NCI-H774 (cell line): ENCODE measurements at regions not wholly inside any gene's neighbourhood (a gene's known extent, or its start where the extent isn't known, plus 50 kb on each side); places are given as distances from the start of the nearest gene placed in this dataset.
"Not testable (repeated sequence)": the region's sequence is repeated elsewhere in the genome, so short reads cannot be mapped to it uniquely, and the experiment has no call there.

Experiments used
- DNase-seq: peaks from one replicate; lab custom pipeline; 2025; lab: John Stamatoyannopoulos, UW

GRCh38 chr9:110123341-110124095, 84.4 kb downstream of the C9orf152 start:
- no peak for DNase-seq

DNA sequence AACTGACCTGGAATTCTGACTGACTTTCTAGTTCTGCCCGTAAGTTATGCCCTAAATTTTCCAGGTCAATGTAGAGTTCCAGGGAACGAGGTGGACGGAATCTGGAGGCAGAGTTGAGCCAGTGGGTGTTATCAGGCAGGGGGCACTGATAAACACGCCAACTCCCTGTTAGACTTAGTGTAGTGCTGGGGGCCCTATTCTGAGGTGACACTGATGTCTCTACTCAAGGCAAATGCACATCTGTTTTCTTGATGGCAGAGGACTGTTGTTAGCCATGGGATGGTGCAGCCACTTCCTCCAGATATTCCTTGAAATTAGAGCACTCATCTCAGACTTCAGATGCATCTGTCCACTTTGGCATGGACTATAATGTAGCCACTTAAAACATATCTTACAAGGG, 83.5 kb downstream of the C9orf152 start:
- no peak for DNase-seq

DNA sequence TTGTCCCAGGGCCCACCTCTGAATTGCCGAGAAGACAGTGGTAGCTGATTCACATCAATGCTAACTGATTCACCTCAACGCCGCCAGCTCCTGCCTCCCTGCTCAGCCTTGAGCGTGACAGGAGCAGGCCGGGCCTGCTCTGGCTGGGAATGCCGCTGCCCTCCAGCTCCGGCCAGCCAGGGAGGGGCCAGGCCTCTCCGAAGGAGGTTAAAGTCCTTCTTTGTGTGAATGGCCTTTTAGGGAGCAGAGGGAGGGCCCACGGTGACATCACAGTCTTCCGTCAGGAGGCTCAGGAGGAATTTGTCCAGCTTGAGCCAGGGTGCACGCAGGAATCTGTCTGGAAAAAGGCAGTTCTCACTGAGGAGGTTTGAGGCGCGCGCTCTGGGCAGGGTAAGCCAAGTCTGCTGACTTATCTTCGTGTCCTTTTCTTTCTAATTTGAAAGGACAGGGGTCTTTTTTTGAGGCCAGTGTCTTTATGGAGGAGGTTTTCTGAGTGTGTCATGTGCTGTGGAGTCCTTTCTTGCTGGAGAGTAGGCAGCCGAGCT, 82.7 kb downstream of the C9orf152 start:
- DNase-seq = no peak

DNA sequence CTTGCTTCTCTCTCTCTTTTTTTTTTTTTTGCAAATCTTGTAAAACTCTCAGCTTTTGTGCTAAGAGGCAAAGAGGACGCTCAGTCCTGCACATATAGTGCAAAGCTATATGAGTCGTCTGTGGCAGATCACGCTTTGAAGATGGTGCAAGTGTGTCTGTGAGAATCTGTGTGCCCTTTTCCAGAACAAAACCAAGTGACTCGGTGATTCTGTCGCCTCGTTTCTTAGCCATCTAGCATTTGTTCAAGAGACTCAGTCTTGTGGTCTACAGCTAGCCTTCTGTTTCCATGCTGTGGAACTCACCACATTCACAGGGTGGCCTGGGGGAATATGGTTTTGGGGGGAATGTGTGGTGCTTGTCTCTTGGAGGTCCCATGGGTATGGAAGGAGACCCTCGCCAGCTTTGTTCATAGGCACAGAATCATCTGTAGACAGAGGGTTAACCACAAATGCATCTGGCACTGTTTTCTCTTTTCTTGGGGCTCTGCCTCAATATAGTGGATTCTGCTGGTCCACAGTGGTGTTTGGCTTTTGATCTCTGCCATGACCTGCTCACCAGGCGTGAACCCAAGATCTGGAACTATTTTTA, 82.1 kb downstream of the C9orf152 start:
- no peak for DNase-seq

DNA sequence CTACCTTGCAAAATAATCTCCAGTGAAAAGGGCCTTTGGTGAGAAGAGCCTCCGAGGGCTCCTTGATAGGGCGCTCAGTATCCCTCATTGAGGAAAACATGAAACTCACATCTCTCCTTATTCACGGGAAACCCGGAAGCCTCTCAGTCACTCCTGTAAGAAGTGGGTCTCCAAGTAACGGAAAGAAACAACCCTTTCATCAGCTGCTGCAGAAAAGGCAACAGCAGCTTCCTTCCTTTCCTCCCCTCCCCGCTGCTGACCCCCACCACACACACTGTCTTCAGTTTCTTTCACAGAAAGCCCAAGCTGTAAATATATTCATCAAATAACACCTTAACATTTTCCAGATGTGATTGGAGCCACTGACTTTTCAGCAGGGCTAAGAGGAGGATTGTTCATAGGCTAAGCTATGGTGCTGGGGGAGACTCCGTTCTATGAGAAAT, 81.4 kb downstream of the C9orf152 start:
- DNase-seq = no peak

GRCh38 chr9:110126986-110127864, 80.7 kb downstream of the C9orf152 start:
- DNase-seq = no peak

DNA sequence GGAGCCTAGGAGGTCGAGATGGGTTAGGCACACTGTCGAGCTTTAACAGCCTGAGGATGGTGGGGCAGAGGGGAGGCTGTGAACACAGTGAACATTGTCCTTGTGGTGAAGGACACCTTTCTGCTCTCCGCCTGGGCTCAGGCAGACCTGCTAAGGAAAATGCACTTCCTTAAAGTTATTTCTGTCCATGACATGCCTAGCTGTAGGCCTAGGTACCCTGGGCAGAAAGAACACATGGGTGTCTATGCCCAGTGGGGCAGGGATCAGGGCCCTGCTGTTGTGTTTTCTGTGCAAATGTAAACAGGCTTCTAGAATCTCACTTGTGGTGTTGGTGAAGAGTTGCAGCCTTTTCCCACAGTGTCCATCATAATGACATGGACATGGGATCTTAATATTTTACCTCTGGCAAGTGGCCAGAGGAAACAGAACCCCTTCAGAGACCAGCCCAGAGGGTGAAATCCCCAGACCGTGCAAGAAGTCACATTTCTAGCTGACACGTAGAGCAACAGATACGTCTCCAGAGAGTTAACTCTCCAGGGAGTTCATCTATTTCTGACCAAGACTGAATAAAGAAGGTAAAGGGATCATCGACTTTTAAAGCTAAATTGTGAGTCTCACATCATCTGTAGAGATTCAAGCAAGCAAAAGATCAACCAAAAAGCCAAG, 79.2 kb downstream of the C9orf152 start:
- DNase-seq = no peak

DNA sequence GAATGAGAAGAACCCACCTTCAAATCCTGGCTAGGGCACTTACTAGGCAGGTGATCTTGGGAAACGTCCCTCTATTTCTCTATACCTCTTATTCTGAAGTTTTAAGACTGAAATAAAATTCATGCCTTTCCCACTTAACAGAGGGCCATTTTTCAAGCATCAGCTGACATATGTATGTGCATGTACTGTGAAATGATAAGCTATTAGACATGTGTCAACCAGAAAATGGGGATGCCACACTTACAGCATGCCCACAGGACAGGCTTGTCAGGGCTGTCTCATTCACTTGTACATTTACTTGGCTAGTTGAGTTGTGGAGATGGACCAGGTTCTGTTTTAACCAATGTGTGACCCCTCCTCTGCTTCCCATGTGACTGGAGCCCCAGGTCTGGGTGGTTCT, 78.5 kb downstream of the C9orf152 start:
- no peak for DNase-seq

GRCh38 chr9:110130211-110130610, 77.7 kb downstream of the C9orf152 start:
- no peak for DNase-seq

DNA sequence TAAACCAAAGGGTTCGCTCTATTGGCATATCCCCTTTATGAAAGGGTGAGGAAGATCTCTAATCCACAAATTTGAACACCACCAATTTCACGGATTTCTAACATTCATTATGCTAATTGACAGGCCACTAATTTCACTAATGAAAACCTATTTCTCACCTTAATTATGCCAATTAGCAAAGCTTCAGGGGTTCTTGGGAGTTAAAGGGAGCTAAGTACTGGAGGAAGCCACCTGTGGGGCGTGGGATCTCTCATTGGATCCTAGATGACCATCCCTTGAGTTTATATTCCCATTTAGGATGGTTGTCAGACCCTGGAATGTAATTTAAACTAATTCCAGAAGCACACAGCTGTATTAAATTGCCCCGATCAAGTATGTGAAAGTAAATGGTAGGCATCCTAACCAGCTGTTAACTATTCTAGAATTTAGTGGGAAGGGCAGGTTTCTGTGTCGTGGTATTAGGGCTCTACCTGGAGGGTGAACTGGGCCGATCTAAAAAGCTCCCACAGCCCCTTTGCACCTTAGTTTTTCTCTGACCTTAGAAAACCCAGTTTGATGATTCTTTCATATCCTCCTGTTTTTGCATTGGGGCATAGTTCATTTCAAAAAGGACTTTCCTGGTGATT, 77.1 kb downstream of the C9orf152 start:
- no peak for DNase-seq

- no peak for DNase-seq
These were observed 76.5 kb downstream of the C9orf152 start for GRCh38 chr9:110131499-110131898.

DNA sequence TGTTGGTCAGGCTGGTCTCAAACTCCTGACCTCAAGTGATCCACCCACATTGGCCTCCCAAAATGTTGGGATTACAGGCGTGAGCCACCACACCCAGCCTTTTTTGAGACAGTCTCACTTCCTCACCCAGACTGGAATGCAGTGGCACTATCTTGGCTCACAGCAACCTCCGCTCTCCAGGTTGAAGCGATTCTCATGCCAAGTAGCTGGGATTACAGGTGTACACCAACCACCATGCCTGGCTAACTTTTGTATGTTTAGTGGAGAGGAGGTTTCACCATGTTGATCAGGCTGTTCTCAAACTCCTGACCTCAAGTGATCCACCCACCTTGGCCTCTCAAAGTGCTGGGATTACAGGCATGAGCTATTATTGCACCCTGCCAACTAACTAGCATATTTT, 75.4 kb downstream of the C9orf152 start:
- DNase-seq = not testable (repeated sequence)

- DNase-seq = no peak
These were observed 74.9 kb downstream of the C9orf152 start for GRCh38 chr9:110133059-110133458.

- DNase-seq = no peak
These were observed 74.2 kb downstream of the C9orf152 start for GRCh38 chr9:110133608-110134210.

- DNase-seq = no peak
These were observed 72.1 kb downstream of the C9orf152 start for GRCh38 chr9:110135846-110136245.

- no peak for DNase-seq
These were observed 71.2 kb downstream of the C9orf152 start for GRCh38 chr9:110136802-110137201.

GRCh38 chr9:110140276-110140675, 67.7 kb downstream of the C9orf152 start:
- no peak for DNase-seq

GRCh38 chr9:110141227-110141793, 66.6 kb downstream of the C9orf152 start:
- no peak for DNase-seq

GRCh38 chr9:110142253-110142652, 65.7 kb downstream of the C9orf152 start:
- no peak for DNase-seq

DNA sequence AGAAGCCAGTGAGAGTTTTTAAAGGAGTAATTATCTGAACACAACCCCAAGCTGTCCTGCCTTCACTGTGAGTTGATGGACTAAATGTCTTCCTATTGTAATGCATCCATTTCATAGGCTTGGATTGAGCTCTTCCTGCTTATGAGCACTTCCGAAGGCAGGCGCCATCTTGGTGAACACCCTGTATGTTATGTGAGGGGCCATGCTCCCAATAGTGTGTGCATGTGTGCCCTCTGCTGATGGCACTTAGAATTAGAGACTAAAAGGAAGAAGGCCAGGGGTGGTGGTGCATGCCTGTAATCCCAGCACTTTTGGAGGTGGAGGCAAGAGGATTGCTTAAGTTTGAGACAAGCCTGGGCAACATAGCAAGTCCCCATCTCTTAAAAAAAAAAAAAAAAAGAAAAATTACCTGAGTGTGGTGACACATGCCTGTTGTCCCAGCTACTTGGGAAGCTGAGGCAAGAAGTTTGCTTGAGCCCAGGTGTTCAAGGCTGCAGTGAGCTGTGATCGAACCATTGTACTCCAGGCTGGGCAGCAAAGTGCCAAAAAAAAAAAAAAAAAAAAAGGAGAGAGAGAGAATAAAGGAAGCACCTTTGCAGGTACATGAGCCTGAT, 65.0 kb downstream of the C9orf152 start:
- no peak for DNase-seq
